Neural cell (in vitro differentiated cells): ENCODE measurements at regions not wholly inside any gene's neighbourhood (a gene's known extent, or its start where the extent isn't known, plus 50 kb on each side); places are given as distances from the start of the nearest gene placed in this dataset.

Source experiments
- H2AFZ ChIP-seq: fragments of 200-600, 300-800 bp; sonication (generic), shearing (Covaris generic); 2 replicates; pipeline ENCODE4 v1.6.0; 2014; ENCODE audit warnings: low read depth, mild to moderate bottlenecking, antibody characterized with exemption, low read length, moderate library complexity
- H3F3A ChIP-seq: fragments of 200-600 bp; shearing (Covaris generic); 2 replicates; pipeline ENCODE4 v1.6.1; 2016; ENCODE audit warnings: mild to moderate bottlenecking, moderate library complexity, mixed read lengths, antibody characterized with exemption, low read length; ENCODE audit not compliant: insufficient read depth, poor library complexity, severe bottlenecking
- H3K27ac ChIP-seq: fragments of 200-600, 300-800 bp; sonication (generic), shearing (Covaris generic); 2 replicates; pipeline ENCODE4 v1.5.1; 2014; ENCODE audit warnings: mild to moderate bottlenecking, low read length, moderate library complexity
- H3K27me3 ChIP-seq: fragments of 300-800, 200-600 bp; sonication (generic), shearing (Covaris generic); 2 replicates; pipeline ENCODE4 v1.6.0; 2014; ENCODE audit warnings: mild to moderate bottlenecking, low read depth, low read length, moderate library complexity; ENCODE audit not compliant: insufficient read depth
- H3K36me3 ChIP-seq: fragments of 300-800, 200-600 bp; sonication (generic), shearing (Covaris generic); 2 replicates; pipeline ENCODE4 v1.5.1; 2014; ENCODE audit warnings: mild to moderate bottlenecking, antibody characterized with exemption, low read length, moderate library complexity; ENCODE audit not compliant: insufficient read depth
- H3K4me2 ChIP-seq: fragments of 300-800, 200-600 bp; sonication (generic), shearing (Covaris generic); 2 replicates; pipeline ENCODE4 v1.6.0; 2014; ENCODE audit warnings: mild to moderate bottlenecking, low read length
- H3K4me3 ChIP-seq: fragments of 300-800, 200-600 bp; sonication (generic), shearing (Covaris generic); 2 replicates; pipeline ENCODE4 v1.5.1; 2014; ENCODE audit warnings: mild to moderate bottlenecking, low read length, moderate library complexity
- H3K79me2 ChIP-seq: fragments of 200-600 bp; shearing (Covaris generic); replicated peaks from 2 replicates; pipeline ENCODE4 v1.6.0; 2014; ENCODE audit warnings: mild to moderate bottlenecking, low read length, moderate library complexity; ENCODE audit not compliant: insufficient read depth
- H3K9ac ChIP-seq: fragments of 300-800, 200-600 bp; sonication (generic), shearing (Covaris generic); 2 replicates; pipeline ENCODE4 v1.6.1; 2016; ENCODE audit warnings: mild to moderate bottlenecking, low read length, mixed read lengths
- H3K9me2 ChIP-seq: fragments of 200-600 bp; shearing (Covaris generic); 2 replicates; pipeline ENCODE4 v1.6.1; 2016; ENCODE audit warnings: mild to moderate bottlenecking, low read length, mixed read lengths; ENCODE audit not compliant: insufficient read depth
- H3K9me3 ChIP-seq: fragments of 200-600, 300-800 bp; sonication (generic), shearing (Covaris generic); 2 replicates; pipeline ENCODE4 v1.6.1; 2016; ENCODE audit warnings: mild to moderate bottlenecking, mixed run types, low read length, moderate library complexity, mixed read lengths
- H4K20me1 ChIP-seq: fragments of 200-600 bp; shearing (Covaris generic); 2 replicates; pipeline ENCODE4 v1.6.1; 2016; ENCODE audit warnings: mild to moderate bottlenecking, mixed run types; ENCODE audit not compliant: insufficient read depth
- CTCF ChIP-seq: fragments of 450-650 bp; IDR thresholded peaks from 2 replicates; pipeline ENCODE4 v1.5.1; 2014; ENCODE audit warnings: antibody characterized with exemption, mild to moderate bottlenecking, moderate library complexity; ENCODE audit not compliant: poor library complexity, severe bottlenecking
- EP300 ChIP-seq: fragments of 450-650 bp; conservative IDR thresholded peaks from 2 replicates; pipeline ENCODE4 v1.6.1; 2014; ENCODE audit warnings: antibody characterized with exemption, mild to moderate bottlenecking, moderate library complexity; ENCODE audit not compliant: poor library complexity, severe bottlenecking
- EZH2 ChIP-seq: fragments of 200-600, 300-800 bp; shearing (Covaris generic), sonication (generic); IDR thresholded peaks from 2 replicates; pipeline ENCODE4 v1.6.1; 2014; ENCODE audit warnings: antibody characterized with exemption, low read length, borderline replicate concordance, mild to moderate bottlenecking; ENCODE audit not compliant: insufficient read depth, poor library complexity, severe bottlenecking
- MXI1 ChIP-seq: fragments of 450-650 bp; conservative IDR thresholded peaks from 2 replicates; pipeline ENCODE4 v1.6.1; 2014; ENCODE audit warnings: antibody characterized with exemption, mild to moderate bottlenecking; ENCODE audit not compliant: poor library complexity, severe bottlenecking
- POLR2AphosphoS5 ChIP-seq: IDR thresholded peaks from 2 replicates; pipeline ENCODE4 v1.6.1; 2012
- RAD21 ChIP-seq: fragments of 450-650 bp; conservative IDR thresholded peaks from 2 replicates; pipeline ENCODE4 v1.6.1; 2014; ENCODE audit warnings: antibody characterized with exemption, mild to moderate bottlenecking, moderate library complexity
- REST ChIP-seq: IDR thresholded peaks from 2 replicates; pipeline ENCODE4 v1.6.1; 2012; ENCODE audit warnings: borderline replicate concordance
- SMC3 ChIP-seq: fragments of 450-650 bp; conservative IDR thresholded peaks from 2 replicates; pipeline ENCODE4 v1.6.1; 2014; ENCODE audit warnings: antibody characterized with exemption, mild to moderate bottlenecking, moderate library complexity; ENCODE audit not compliant: poor library complexity
- TAF1 ChIP-seq: IDR thresholded peaks from 2 replicates; pipeline ENCODE4 v1.6.1; 2012; ENCODE audit warnings: low read depth

DNA sequence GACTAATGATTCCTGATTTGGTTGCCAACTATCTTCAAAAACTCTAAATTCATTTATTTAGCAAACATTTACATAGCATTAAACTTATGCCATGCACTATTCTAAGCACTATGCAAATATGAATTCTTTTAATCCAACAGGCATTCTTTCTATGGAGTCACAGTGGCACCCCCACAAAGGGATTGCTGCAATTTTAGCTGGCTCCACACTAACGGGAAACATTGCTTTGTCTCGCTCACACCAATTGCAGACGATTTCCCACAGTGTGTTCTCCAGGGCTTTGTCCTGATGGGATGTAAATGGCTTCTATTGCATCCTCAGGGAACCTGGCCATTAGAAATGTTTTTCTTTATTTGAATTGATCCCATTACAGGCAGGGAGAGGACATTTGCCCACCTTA lies 259.1 kb downstream of the BARHL2 start:
- H3K4me2 ChIP-seq, result no peak overlapping the region
- no peak overlapping the region for H3K27ac ChIP-seq
- TF ChIP-seq EP300 (no peak), TAF1 (no peak), CTCF (no peak), REST (no peak), EZH2 (no peak), POLR2AphosphoS5 (no peak), SMC3 (no peak), RAD21 (no peak), MXI1 (no peak)
- H3K36me3 ChIP-seq, result no peaks in the 10 kb centered on the region
- no peaks in the 10 kb centered on the region for H3K79me2 ChIP-seq
- no peaks in the 10 kb centered on the region for H3K9me2 ChIP-seq
- no peak overlapping the region for H3K4me3 ChIP-seq
- no peaks in the 10 kb centered on the region for H3K27me3 ChIP-seq
- no peak overlapping the region for H3K9ac ChIP-seq
- peak overlapping the region; percentile 24 for H2AFZ ChIP-seq
- H4K20me1 ChIP-seq, result no peaks in the 10 kb centered on the region
- no peaks in the 10 kb centered on the region for H3K9me3 ChIP-seq
- H3F3A ChIP-seq, result no peaks in the 10 kb centered on the region

- Histone ChIP-seq H2AFZ (no peak overlapping the region), H3K4me2 (no peak overlapping the region)
- no peak for TF ChIP-seq POLR2AphosphoS5
- no peak for TF ChIP-seq EZH2
- TF ChIP-seq TAF1, result no peak
- TF ChIP-seq RAD21, result no peak
- TF ChIP-seq REST, result no peak
- TF ChIP-seq CTCF, result no peak
- TF ChIP-seq EP300, result no peak
- no peak for TF ChIP-seq MXI1
- no peak for TF ChIP-seq SMC3
Measured at GRCh38 chr1:90452491-90452890, 264.6 kb downstream of the BARHL2 start.

More at GRCh38 chr1:90452491-90452890, 264.6 kb downstream of the BARHL2 start:
- no peaks in the 10 kb centered on the region for H3K79me2 ChIP-seq
- no peaks in the 10 kb centered on the region for H4K20me1 ChIP-seq
- no peaks in the 10 kb centered on the region for H3K9me3 ChIP-seq
- H3F3A ChIP-seq, result no peaks in the 10 kb centered on the region
- no peak overlapping the region for H3K4me3 ChIP-seq
- no peak overlapping the region for H3K9ac ChIP-seq
- no peaks in the 10 kb centered on the region for H3K36me3 ChIP-seq
- H3K27me3 ChIP-seq, result no peaks in the 10 kb centered on the region
- no peaks in the 10 kb centered on the region for H3K9me2 ChIP-seq
- no peak overlapping the region for H3K27ac ChIP-seq
